ENCODE measurements at regions not wholly inside any gene's neighbourhood (a gene's known extent, or its start where the extent isn't known, plus 50 kb on each side); places are given as distances from the start of the nearest gene placed in this dataset.
"Not testable (repeated sequence)": the region's sequence is repeated elsewhere in the genome, so short reads cannot be mapped to it uniquely, and the experiment has no call there.

GRCh38 chr17:71173991-71174390 lies 946.8 kb upstream of the SOX9 start:
- no peak for ATAC-seq

GRCh38 chr17:71176331-71176730 lies 944.5 kb upstream of the SOX9 start:
- no peak for ATAC-seq

DNA sequence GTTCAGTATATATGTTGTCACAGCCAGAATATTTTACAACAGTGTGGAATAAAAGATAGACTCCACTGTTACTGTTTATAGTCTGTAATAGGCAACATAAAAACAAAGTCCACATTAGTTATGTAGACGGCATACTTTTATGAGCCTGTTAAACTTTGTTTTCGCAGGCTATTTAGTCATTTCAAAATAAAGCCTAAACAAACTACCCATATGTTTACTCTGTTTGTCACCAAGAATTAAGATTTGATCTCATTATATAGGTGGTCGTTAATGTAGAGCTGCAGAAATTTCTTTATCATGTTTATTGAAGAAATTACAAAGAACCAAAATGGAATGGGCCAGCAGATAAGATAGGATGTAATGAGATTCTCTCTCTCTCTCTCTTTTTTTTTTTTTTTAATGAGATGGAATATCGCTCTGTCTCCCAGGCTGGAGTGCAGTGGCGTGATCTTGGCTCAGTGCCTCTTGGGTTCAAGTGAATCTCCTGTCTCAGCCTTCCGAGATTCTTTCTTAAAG lies 943.8 kb upstream of the SOX9 start:
- ATAC-seq, result no peak

DNA sequence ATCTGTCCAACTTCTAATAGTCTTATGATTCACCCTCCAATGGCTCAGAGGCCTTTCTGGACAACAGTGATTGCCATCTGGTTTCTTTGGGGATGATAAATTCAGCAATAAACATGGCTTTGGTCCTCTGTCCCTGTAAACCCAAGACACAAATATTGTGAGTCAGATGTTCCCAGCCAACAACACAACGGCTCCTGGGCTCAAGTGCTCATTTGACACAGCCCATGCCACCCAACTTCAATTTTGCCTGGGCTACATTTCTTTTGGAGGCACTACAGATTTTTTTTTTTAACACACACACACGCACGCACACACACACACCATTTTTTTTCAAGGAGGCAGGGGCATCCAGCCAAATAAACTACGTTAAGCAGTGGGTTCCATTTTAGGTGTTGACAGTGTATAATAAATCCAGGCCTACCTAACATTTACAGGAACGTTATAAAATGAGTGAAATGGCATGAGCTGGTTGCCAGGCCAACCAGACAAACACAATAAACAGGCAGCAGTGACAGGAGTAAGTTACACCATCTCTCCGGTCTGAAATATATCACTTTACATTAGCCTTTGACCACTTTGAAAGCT lies 939.9 kb upstream of the SOX9 start:
- ATAC-seq, result no peak

DNA sequence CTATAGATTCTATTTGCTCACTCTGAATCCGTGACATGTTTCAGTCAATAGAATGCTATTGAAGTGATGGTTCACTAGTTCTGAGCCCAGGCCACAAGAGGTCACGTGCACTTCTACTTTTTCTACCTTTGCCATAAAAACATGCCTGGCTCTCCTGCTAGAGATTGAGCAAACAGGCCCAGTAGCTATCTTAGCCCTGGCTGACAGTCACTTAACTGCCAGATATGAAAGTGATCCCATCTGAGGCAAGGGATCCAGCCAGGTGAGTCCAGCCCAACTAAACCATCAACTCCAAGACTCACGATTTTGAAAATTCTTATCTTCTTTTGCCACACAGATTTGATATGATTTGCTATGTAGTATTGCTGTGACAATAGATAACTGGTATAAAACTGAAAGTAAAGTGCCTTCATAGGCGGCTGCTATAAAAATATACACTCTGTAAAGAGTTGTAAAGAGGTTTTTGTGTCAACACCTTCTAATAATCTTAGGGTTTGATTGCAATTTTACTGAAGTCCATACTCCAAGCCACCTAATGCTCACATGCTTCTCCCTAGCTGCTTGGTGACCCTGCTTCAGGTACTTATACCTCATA lies 937.7 kb upstream of the SOX9 start:
- ATAC-seq, result no peak

- ATAC-seq, result no peak
These were observed 936.1 kb upstream of the SOX9 start for GRCh38 chr17:71184716-71185115.

DNA sequence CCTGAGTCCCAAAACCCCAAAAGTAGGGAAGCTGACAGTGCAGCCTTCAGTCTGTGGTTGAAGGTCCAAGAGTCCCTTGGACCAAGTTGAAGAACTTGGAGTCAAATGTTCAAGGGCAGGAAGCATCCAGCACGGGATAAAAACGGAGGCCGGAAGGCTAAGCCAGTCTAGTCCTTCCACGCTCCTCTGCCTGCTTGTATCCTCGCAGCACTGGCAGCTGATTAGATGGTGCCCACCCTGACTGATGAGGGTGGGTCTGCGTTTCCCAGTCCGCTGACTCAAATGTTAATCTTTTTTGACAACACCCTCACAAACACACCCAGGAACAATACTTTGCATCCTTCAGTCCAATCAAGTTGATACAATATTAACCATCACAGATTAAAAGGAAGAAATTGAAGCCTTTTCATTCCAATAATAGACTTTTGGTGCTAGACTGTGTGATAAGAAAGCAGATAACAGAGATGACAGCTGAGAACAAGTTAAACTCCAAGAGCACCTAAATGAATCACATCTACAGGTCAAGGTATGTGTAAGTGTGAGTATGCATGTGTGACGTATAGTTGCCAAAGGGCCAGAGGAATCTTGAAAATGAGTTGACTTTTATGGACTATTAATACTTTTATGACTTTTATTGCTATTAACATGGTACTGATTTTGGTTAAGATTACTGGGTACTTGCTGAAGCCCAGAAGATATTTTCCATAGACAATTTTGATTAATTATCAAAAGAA lies 933.5 kb upstream of the SOX9 start:
- ATAC-seq, result no peak

- peak; percentile 64 for ATAC-seq
These were observed 931.9 kb upstream of the SOX9 start for GRCh38 chr17:71188811-71189492.

- no peak for ATAC-seq
These were observed 931.4 kb upstream of the SOX9 start for GRCh38 chr17:71189493-71189831.

- no peak for ATAC-seq
These were observed 928.7 kb upstream of the SOX9 start for GRCh38 chr17:71192039-71192555.

GRCh38 chr17:71192848-71193247 lies 928.0 kb upstream of the SOX9 start:
- no peak for ATAC-seq

DNA sequence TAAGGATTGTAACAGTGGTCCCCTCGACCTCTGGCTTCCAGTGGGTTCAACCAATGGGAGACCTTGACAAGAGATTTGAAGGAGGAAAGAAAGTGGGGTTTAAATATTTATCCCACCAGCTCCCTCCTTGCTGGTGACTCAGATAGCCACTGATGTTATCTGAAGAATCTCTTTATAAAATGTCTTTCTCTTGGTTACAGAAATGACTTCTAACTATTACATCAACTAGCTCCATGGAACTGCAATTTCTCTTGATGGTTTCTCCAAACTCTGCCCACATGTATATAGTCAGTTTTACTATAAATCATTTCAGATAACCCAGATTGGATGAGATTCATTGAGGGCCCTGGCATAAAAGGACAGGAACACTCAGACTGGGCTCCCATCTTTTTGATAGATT lies 920.2 kb upstream of the SOX9 start:
- no peak for ATAC-seq

GRCh38 chr17:71201639-71202038 lies 919.2 kb upstream of the SOX9 start:
- ATAC-seq, result no peak

- ATAC-seq, result no peak
These were observed 918.4 kb upstream of the SOX9 start for GRCh38 chr17:71202449-71202848.

GRCh38 chr17:71203953-71204352 lies 916.9 kb upstream of the SOX9 start:
- no peak for ATAC-seq

DNA sequence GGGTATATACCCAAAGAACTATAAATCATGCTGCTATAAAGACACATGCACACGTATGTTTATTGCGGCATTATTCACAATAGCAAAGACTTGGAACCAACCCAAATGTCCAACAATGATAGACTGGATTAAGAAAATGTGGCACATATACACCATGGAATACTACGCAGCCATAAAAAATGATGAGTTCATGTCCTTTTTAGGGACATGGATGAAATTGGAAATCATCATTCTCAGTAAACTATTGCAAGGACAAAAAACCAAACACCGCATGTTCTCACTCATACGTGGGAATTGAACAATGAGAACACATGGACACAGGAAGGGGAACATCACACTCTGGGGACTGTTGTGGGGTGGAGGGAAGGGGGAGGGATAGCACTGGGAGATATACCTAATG lies 914.9 kb upstream of the SOX9 start:
- not testable (repeated sequence) for ATAC-seq

GRCh38 chr17:71208111-71208704 lies 912.6 kb upstream of the SOX9 start:
- no peak for ATAC-seq

- ATAC-seq, result no peak
These were observed 906.9 kb upstream of the SOX9 start for GRCh38 chr17:71213936-71214335.

DNA sequence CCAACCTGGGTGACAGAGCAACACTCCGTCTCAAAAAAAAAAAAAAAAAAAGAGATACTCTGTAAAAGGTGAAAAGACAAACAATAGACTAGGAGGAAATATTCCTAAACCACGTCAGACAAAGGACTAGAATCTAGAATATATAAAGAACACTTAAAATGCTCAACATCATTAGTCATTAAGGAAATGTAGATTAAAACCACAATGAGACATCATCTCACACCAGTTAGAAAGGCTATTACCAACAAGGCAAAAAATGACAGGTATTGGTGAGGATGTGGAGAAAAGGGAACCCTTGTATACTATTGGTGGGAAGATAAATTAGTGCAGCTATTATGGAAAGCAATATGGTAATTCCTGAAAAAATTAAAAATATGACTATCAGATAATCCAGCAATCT lies 903.1 kb upstream of the SOX9 start:
- ATAC-seq, result no peak

DNA sequence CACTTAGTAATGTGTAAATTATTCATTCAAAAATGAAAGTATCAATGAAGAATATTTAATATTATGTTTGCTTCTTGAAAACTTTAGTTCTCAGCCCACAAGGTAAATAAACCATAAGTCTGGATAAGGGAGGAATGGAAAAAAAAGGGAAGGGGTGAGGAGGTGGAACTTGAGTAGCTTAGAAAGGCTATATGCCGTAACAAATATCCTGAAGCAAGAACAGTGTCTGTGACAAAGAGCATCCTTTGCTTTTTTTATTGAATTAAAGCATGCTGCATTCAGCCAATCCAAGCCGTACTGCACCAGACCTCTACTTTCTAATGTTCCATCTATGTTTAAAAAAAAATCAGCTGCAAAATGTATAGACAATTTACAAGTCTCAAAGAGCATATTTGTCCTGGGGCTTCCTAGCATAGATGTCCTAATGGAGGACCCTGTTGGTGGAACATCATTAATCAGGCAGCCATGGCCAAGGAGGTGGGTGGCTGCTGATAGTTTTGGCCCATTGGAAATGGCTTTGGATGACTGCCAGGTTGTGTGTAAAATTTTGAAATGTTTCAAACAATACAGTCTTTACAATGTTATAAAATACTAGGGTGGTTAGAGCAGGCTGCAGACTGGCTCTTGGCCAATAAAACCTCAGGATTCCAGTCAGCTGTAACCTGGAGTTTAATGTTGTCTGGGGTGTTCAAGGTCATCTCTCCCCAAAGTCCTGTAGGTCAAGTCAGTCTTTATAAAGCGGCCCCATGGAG lies 895.8 kb upstream of the SOX9 start:
- ATAC-seq, result no peak

DNA sequence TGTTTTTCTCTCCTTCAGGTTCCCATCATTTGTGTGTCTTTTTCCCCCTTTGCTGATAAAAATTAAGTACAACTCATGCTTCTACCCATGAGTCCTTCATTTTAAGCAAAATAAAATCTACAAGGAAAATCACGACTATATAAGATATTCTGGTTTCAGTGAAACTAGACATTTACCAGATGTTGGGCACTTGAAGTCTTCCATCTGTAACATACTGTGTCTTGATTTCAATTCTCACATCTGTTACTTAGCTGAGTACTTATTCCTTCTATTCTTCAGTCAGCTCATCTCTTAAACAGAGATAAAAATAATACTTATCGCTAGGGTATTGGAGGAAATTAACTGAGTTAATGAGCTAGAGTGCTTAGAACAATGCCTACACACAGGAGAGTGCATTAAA lies 893.0 kb upstream of the SOX9 start:
- ATAC-seq, result no peak

DNA sequence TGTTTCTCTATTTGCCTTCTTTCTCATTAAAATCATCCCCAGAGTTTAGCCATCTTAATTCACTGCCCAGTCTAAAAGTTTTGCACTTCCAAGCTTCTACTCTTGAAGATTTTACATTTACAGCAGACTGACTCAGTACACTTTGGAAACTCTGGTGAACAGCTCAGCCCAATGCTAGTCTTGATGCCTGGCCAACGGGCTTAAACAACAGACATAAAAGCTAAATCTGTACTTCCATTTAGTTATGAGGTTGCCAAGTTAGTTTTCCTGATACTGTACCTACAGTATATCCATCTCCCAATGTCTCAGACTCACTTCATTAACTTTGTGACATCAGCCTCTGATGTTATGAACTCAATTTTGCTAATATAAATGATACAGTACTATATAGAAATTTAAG lies 891.8 kb upstream of the SOX9 start:
- no peak for ATAC-seq
